HepG2 (cell line): ENCODE measurements at regions not wholly inside any gene's neighbourhood (a gene's known extent, or its start where the extent isn't known, plus 50 kb on each side); places are given as distances from the start of the nearest gene placed in this dataset.
"Not testable (repeated sequence)": the region's sequence is repeated elsewhere in the genome, so short reads cannot be mapped to it uniquely, and the experiment has no call there.

Source experiments
- ATAC-seq: fragments of 200-7000 bp; cut with Tn5 transposase; 3 replicates; pipeline ENCODE4 v1.9.1; 2020; ENCODE audit warnings: mild to moderate bottlenecking, moderate library complexity
- BruUV-seq: library from RNA; stranded (reverse); fragments of 400-500 nt; replicated peaks from 2 replicates; lab custom pipeline; 2021; lab: Mats Ljungman, UMichigan
- CTCF ChIA-PET: fragments of 300-600 bp; formaldehyde crosslinking; extraction: SDS; loops from one replicate; lab custom pipeline; 2021; ENCODE audit warnings: low total read pairs, inconsistent platforms, low intra/inter-chr PET ratio; lab: Yijun Ruan, JAX
- POLR2A ChIA-PET: fragments of 350-600 bp; sonication (Branson Sonifier 250); formaldehyde crosslinking; loops from one replicate; lab custom pipeline; 2020; ENCODE audit warnings: antibody characterized with exemption, inconsistent platforms; lab: Yijun Ruan, JAX
- DNase-seq: peaks from one replicate; pipeline ENCODE4 v3.0.0-alpha.2; 2015; ENCODE audit warnings: low spot score
- FAIRE-seq: peaks from 3 replicates; lab custom pipeline; 2011; peaks lifted over from hg19 to GRCh38; lab: Jason Lieb, UNC
- H2AFZ ChIP-seq: one replicate; pipeline ENCODE4 v1.6.1; 2011; ENCODE audit warnings: low read length, inconsistent platforms
- H3K27ac ChIP-seq: fragments of 300-600 bp; 3 replicates; pipeline ENCODE4 v1.8.0; 2011; ENCODE audit warnings: mixed run types, mild to moderate bottlenecking, mixed read lengths, low read length, inconsistent platforms; ENCODE audit not compliant: insufficient read depth; ENCODE audit errors: extremely low read length
- H3K27me3 ChIP-seq, 2 experiments: fragments of 200-600 bp in 1 of 2; 2 replicates in 1 of 2; 3 replicates in 1 of 2; pipeline versions ENCODE4 v1.6.0 to v1.8.0; 2011; ENCODE audit warnings: low read length in 2 of 2, mild to moderate bottlenecking in 2 of 2, moderate library complexity in 2 of 2, inconsistent platforms in 1 of 2; ENCODE audit not compliant: insufficient read depth in 2 of 2, control insufficient read depth in 1 of 2
- H3K36me3 ChIP-seq, 2 experiments: fragments of 200-600 bp in 1 of 2; replicated peaks in 1 of 2; 2 replicates in 1 of 2; 3 replicates in 1 of 2; pipeline versions ENCODE4 v1.5.1 to v1.8.0; 2011; ENCODE audit warnings: low read length in 2 of 2, inconsistent platforms in 1 of 2; ENCODE audit not compliant: insufficient read depth in 2 of 2, control insufficient read depth in 1 of 2
- H3K4me1 ChIP-seq: 2 replicates; pipeline ENCODE4 v1.5.1; 2012; ENCODE audit warnings: low read length, inconsistent platforms; ENCODE audit not compliant: insufficient read depth
- H3K4me2 ChIP-seq: 2 replicates; pipeline ENCODE4 v1.6.0; 2011; ENCODE audit warnings: low read depth, low read length, inconsistent platforms
- H3K4me3 ChIP-seq, 3 experiments: fragments of 200-600 bp in 1 of 3; sonication (generic), shearing (Covaris generic) in 1 of 3; replicated peaks in 1 of 3; 2 replicates each; pipeline ENCODE4 v1.5.1; 2011 to 2016; ENCODE audit warnings: low read length in 3 of 3, inconsistent platforms in 2 of 3, low read depth in 2 of 3, mild to moderate bottlenecking in 2 of 3, control low read depth in 1 of 3, mixed read lengths in 1 of 3; ENCODE audit not compliant: insufficient read depth in 1 of 3
- H3K79me2 ChIP-seq: one replicate; pipeline ENCODE4 v1.6.1; 2011; ENCODE audit warnings: low read length, inconsistent platforms; ENCODE audit not compliant: insufficient read depth
- H3K9ac ChIP-seq: 2 replicates; pipeline ENCODE4 v1.6.0; 2011; ENCODE audit warnings: mild to moderate bottlenecking, low read depth, low read length, inconsistent platforms; ENCODE audit not compliant: insufficient read depth
- H3K9me3 ChIP-seq: 2 replicates; pipeline ENCODE4 v1.5.1; 2012; ENCODE audit warnings: mild to moderate bottlenecking, low read length
- H4K20me1 ChIP-seq: 2 replicates; pipeline ENCODE4 v1.6.0; 2011; ENCODE audit warnings: inconsistent platforms, mild to moderate bottlenecking, low read length, moderate library complexity; ENCODE audit not compliant: insufficient read depth
- DNMT1 ChIP-seq: sonication (generic); formaldehyde crosslinking; IDR thresholded peaks from 2 replicates; pipeline ENCODE4 v1.5.1; 2020; ENCODE audit warnings: mild to moderate bottlenecking, missing genetic modification reagents
- GTF2F1 ChIP-seq: fragments of 150-350 bp; IDR thresholded peaks from 2 replicates; pipeline ENCODE4 v1.6.1; 2014; ENCODE audit warnings: low read length
- HNF4A ChIP-seq: sonication (generic); formaldehyde crosslinking; IDR thresholded peaks from 2 replicates; pipeline ENCODE4 v1.4.0; 2020; ENCODE audit warnings: missing genetic modification reagents
- HOXD1 ChIP-seq: sonication (generic); formaldehyde crosslinking; IDR thresholded peaks from 2 replicates; pipeline ENCODE4 v1.5.0; 2020; ENCODE audit warnings: missing genetic modification reagents
- POLR2A ChIP-seq, 2 experiments: IDR thresholded peaks; 2 replicates each; pipeline ENCODE4 v1.6.1; 2011; ENCODE audit warnings: low read depth in 2 of 2, low read length in 2 of 2, mild to moderate bottlenecking in 1 of 2, moderate library complexity in 1 of 2; ENCODE audit not compliant: insufficient read depth in 1 of 2
- SATB2 ChIP-seq: sonication (generic); formaldehyde crosslinking; IDR thresholded peaks from 2 replicates; pipeline ENCODE4 v1.5.0; 2020; ENCODE audit warnings: missing genetic modification reagents
- TOE1 ChIP-seq: sonication (generic); formaldehyde crosslinking; IDR thresholded peaks from 2 replicates; pipeline ENCODE4 v1.4.0; 2020; ENCODE audit warnings: mild to moderate bottlenecking, missing genetic modification reagents
- ZNF12 ChIP-seq: sonication (generic); formaldehyde crosslinking; IDR thresholded peaks from 2 replicates; pipeline ENCODE4 v1.5.0; 2020; ENCODE audit warnings: missing genetic modification reagents
- ZNF274 ChIP-seq: sonication (generic); formaldehyde crosslinking; IDR thresholded peaks from 2 replicates; pipeline ENCODE4 v1.5.1; 2020; ENCODE audit warnings: mild to moderate bottlenecking, missing genetic modification reagents
- ZNF292 ChIP-seq: sonication (generic); formaldehyde crosslinking; IDR thresholded peaks from 2 replicates; pipeline ENCODE4 v1.8.1; 2022; ENCODE audit warnings: mild to moderate bottlenecking, low read depth, missing genetic modification reagents, borderline replicate concordance
- ZNF337 ChIP-seq: sonication (generic); formaldehyde crosslinking; IDR thresholded peaks from 2 replicates; pipeline ENCODE4 v1.5.1; 2020; ENCODE audit warnings: missing genetic modification reagents, low read depth, mild to moderate bottlenecking, borderline replicate concordance
- ZNF577 ChIP-seq: sonication (generic); formaldehyde crosslinking; IDR thresholded peaks from 2 replicates; pipeline ENCODE4 v1.4.0; 2020; ENCODE audit warnings: mild to moderate bottlenecking, low read depth, missing genetic modification reagents, borderline replicate concordance
- ZNF646 ChIP-seq: sonication (generic); formaldehyde crosslinking; IDR thresholded peaks from 2 replicates; pipeline ENCODE4 v1.9.0; 2021; ENCODE audit warnings: mild to moderate bottlenecking, missing genetic modification reagents
- ZNF781 ChIP-seq: sonication (generic); formaldehyde crosslinking; IDR thresholded peaks from 2 replicates; pipeline ENCODE4 v1.5.1; 2020; ENCODE audit warnings: borderline replicate concordance, mild to moderate bottlenecking, missing genetic modification reagents; ENCODE audit errors: not compliant biosample characterization
- WGBS: methylation state at CpG from one replicate; pipeline ENCODE4 v1.1.6; 2017; ENCODE audit warnings: low lambda C conversion rate; 5-methylcytosine and 5-hydroxymethylcytosine counted together
- in situ Hi-C: cut with HindIII; loops from 2 replicates; pipeline ENCODE4 v1.10.0; 2017; ENCODE audit warnings: low pct_unique_long_range_greater_than_20kb; ENCODE audit not compliant: extremely low pct_ligation_motif_present
- intact Hi-C: fragments of 100-400 bp; cut with micrococcal nuclease; formaldehyde crosslinking; loops from one replicate; pipeline ENCODE4 v1.10.0; 2022; ENCODE audit not compliant: unreplicated experiment

DNA sequence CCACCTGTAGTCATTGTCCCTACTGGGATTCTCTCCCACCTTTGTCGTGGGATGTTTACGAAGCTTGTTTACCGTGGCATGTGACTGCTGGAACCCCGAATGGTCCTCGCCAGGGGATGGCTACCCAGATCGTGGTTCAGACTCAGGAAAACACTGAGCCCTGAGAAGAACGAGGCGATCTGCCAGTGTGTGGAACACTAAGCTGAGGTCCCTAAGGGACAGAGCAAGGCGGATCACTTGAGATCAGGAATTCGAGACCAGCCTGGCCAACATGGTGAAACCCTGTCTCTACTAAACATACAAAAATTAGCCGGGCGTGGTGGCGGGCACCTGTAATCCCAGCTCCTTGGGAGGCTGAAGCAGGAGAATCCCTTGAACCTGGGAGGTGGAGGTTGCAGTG is 70.7 kb downstream of the DIO3 start:
- H3K79me2 ChIP-seq, H3K27ac ChIP-seq, FAIRE-seq, H3K9me3 ChIP-seq, H3K4me2 ChIP-seq, BruUV-seq, H3K4me3 ChIP-seq, H2AFZ ChIP-seq, H3K36me3 ChIP-seq, POLR2A ChIA-PET, CTCF ChIA-PET, DNase-seq, in situ Hi-C loops, ATAC-seq, H4K20me1 ChIP-seq, H3K9ac ChIP-seq: not testable (repeated sequence)
- intact Hi-C loops, result loop anchor here (10.0 kb wide), 1 partner anchor 967 kb away; no protein-coding TSS in a partner anchor
- Histone ChIP-seq H3K4me1 (peaks cover 15% of the 10 kb centered on the region), H3K27me3 (peaks cover 1 to 20% of the 10 kb centered on the region in 2 experiments; a peak in 4 of 5 replicates)
- 56% methylated on average over 11 of the region's 13 CpGs for WGBS

GRCh38 chr14:101632520-101632919 is 71.2 kb downstream of the DIO3 start:
- ChIA-PET POLR2A (no interaction called here), CTCF (no interaction called here)
- Histone ChIP-seq H3K4me1 (peaks cover 15% of the 10 kb centered on the region), H3K9ac (no peak overlapping the region), H4K20me1 (no peaks in the 10 kb centered on the region), H3K36me3 (no peaks in the 10 kb centered on the region), H2AFZ (no peak overlapping the region), H3K4me3 (no peak overlapping the region), H3K9me3 (no peaks in the 10 kb centered on the region), H3K79me2 (no peaks in the 10 kb centered on the region), H3K27me3 (peaks cover 1 to 20% of the 10 kb centered on the region in 2 experiments; a peak in 4 of 5 replicates), H3K4me2 (no peak overlapping the region), H3K27ac (no peak overlapping the region)
- in situ Hi-C loops (no loop called here), intact Hi-C loops (loop anchor here (10.0 kb wide), 1 partner anchor 968 kb away; no protein-coding TSS in a partner anchor)
- 19% methylated on average over 7 of the region's 8 CpGs for WGBS
- ATAC-seq (no peak), FAIRE-seq (no peak), DNase-seq (no peak)
- no TSS peak for BruUV-seq
- TF ChIP-seq DNMT1 (CRISPR knock-in tag) (no peak), POLR2A (IDR thresholded peaks at IDR 0.05; ENCODE audit: insufficient read depth in 1 of 2, low read depth in 2 of 2, low read length in 2 of 2) (no peak), HNF4A (CRISPR knock-in tag) (no peak), GTF2F1 (no peak), ZNF577 (CRISPR knock-in tag) (no peak), TOE1 (CRISPR knock-in tag) (no peak), ZNF781 (CRISPR knock-in tag) (no peak), SATB2 (CRISPR knock-in tag) (no peak), ZNF337 (no peak), ZNF646 (CRISPR knock-in tag) (no peak), HOXD1 (CRISPR knock-in tag) (no peak), ZNF292 (CRISPR knock-in tag) (no peak), ZNF274 (CRISPR knock-in tag) (no peak), ZNF12 (no peak)
